Ishikawa (cell line): ENCODE measurements at regions not wholly inside any gene's neighbourhood (a gene's known extent, or its start where the extent isn't known, plus 50 kb on each side); places are given as distances from the start of the nearest gene placed in this dataset.

Source experiments
- CEBPB ChIP-seq: IDR thresholded peaks from 2 replicates; pipeline ENCODE4 v1.6.1; 2012
- CREB1 ChIP-seq: IDR thresholded peaks from 2 replicates; pipeline ENCODE4 v1.6.1; 2012; ENCODE audit warnings: low read depth
- EGR1 ChIP-seq: IDR thresholded peaks from 2 replicates; pipeline ENCODE4 v1.6.1; 2012
- EP300 ChIP-seq: IDR thresholded peaks from 2 replicates; pipeline ENCODE4 v1.6.1; 2012; ENCODE audit warnings: borderline replicate concordance
- MAX ChIP-seq: IDR thresholded peaks from 2 replicates; pipeline ENCODE4 v1.6.1; 2012
- NFIC ChIP-seq: IDR thresholded peaks from 2 replicates; pipeline ENCODE4 v1.6.1; 2012
- RAD21 ChIP-seq: IDR thresholded peaks from 2 replicates; pipeline ENCODE4 v1.6.1; 2012; ENCODE audit warnings: low read depth
- REST ChIP-seq: IDR thresholded peaks from 2 replicates; pipeline ENCODE4 v1.6.1; 2012; ENCODE audit warnings: low read depth, mild to moderate bottlenecking
- TAF1 ChIP-seq: IDR thresholded peaks from 2 replicates; pipeline ENCODE4 v1.6.1; 2012; ENCODE audit warnings: low read depth, mild to moderate bottlenecking
- TEAD4 ChIP-seq: IDR thresholded peaks from 2 replicates; pipeline ENCODE4 v1.6.1; 2012
- USF1 ChIP-seq: IDR thresholded peaks from 2 replicates; pipeline ENCODE4 v1.6.1; 2012
- YY1 ChIP-seq: IDR thresholded peaks from 2 replicates; pipeline ENCODE4 v1.6.1; 2012; ENCODE audit warnings: low read depth
- ZBTB7A ChIP-seq: IDR thresholded peaks from 2 replicates; pipeline ENCODE4 v1.6.1; 2012; ENCODE audit warnings: low read depth

- TF ChIP-seq RAD21 (no peak), REST (no peak), USF1 (no peak), EP300 (no peak), CEBPB (no peak), TEAD4 (no peak), MAX (no peak), ZBTB7A (no peak), EGR1 (no peak), TAF1 (no peak), NFIC (no peak), YY1 (no peak), CREB1 (no peak)
These were observed 223.6 kb upstream of the GULP1 start for GRCh38 chr2:188068093-188068492.
